HEK293T (cell line): ENCODE measurements at regions not wholly inside any gene's neighbourhood (a gene's known extent, or its start where the extent isn't known, plus 50 kb on each side); places are given as distances from the start of the nearest gene placed in this dataset.

Source experiments
- ARNT ChIP-seq: fragments of 450-650 bp; IDR thresholded peaks from 2 replicates; pipeline ENCODE4 v1.6.1; 2017; ENCODE audit warnings: mild to moderate bottlenecking
- LEF1 ChIP-seq: fragments of 450-650 bp; IDR thresholded peaks from 2 replicates; pipeline ENCODE4 v1.6.1; 2017; ENCODE audit warnings: mild to moderate bottlenecking, borderline replicate concordance
- SUZ12 ChIP-seq: fragments of 450-650 bp; IDR thresholded peaks from 2 replicates; pipeline ENCODE4 v1.6.1; 2016; ENCODE audit warnings: mild to moderate bottlenecking

- TF ChIP-seq SUZ12 (no peak), LEF1 (no peak), ARNT (no peak)
Observed at GRCh38 chr17:72592967-72593325, 472.1 kb downstream of the SOX9 start.
